ENCODE measurements at regions not wholly inside any gene's neighbourhood (a gene's known extent, or its start where the extent isn't known, plus 50 kb on each side); places are given as distances from the start of the nearest gene placed in this dataset.
"Not testable (repeated sequence)": the region's sequence is repeated elsewhere in the genome, so short reads cannot be mapped to it uniquely, and the experiment has no call there.

DNA sequence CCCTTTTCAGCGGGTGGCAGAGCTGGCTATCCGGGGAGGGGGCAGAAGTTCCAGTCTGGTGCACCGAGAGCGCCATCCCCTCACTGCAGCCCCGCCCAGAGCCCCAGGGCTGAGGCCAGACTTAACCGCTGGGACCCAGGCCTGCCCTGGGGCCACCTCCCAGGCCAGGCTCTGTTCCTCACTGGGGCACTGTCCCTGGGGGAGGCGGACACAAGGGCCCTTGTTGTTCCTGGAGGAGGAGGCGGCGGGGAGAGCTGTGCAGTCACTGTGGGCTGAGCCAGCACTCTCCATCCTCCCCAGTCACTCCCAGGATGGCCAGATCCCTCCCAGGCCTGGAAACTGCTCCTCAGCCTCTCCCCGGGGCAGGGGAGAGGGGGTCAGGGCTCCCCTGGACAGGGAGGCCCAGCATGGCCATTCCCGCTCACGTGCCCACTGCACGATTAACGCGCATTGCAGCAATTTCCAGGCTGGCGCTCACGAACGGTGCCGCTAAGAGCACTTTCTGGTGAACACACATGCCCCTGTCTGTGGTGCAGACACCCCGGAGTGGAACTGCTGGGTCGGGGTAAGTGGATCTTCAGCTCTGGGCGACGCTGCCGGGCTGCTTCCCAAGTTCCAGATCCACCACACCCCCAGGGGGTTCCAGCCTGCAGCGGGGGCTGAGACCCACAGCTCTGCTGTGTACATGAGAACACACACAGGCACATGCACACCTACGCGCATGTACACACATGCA is 89.8 kb upstream of the SFSWAP start:
- no peak for DNase-seq (ENCODE audit: low read depth in 2 of 3, low spot score in 2 of 3)

DNA sequence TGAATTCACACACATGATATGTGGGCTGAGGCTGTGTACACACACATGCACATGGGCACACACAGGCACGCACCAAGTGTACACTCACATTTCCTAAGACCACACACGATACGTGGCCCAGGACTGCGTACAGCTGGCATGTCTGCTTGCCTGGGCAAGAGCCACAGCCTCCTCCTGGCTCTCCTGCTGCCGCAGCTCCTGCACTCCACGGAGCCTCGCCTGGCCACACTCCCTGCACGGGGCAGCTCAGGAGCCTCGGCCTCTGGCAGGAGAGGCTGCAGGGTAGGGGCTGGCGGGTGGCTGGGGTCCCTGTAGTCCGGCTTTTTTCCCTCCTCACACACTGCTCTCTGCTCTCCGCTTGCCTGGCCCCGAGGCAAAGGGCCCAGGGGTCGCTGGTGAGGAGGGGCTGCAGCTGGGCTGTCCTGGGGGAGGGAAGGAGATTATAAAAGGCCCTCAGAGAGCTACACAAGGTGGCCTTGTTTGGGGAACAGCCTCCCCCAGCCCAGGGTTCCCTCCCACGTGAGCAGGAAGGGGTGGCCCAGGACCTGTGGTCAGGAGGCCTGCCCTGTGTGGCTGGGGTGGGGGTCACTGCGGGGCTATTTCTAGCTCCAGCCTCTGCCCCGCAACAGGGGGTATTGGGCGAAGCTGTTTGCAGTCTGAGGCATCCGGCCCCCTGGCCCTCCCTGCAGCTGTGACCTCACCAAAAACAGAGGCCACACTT is 89.0 kb upstream of the SFSWAP start:
- DNase-seq (ENCODE audit: low read depth in 2 of 3, low spot score in 2 of 3): no peak

DNA sequence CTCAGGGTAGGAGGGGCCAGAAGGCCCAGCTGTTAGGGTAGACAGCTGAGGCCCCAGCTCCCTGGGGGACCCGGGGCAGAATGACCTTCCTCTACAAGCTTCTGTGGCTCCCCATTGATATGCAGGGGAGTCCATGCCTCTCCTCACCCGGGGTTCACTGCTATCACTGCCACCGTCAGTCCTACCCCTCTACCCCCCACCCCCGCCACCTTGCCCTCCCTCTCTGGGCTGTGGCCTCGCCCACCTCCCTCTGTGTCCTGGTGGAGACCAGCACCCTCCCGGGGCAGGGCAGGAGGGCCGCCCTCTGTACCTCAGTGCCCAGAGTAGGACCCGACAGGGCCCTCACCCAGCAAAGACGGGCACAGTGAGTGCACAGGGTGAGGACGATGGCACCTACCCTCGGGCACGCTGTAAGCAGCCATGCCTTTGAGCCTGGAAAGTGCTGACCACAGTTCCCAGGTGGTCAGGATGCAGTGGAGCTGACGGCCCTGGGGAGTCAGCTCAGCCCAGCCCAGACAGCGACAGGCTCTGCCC is 88.4 kb upstream of the SFSWAP start:
- DNase-seq (ENCODE audit: low read depth in 2 of 3, low spot score in 2 of 3): no peak

DNA sequence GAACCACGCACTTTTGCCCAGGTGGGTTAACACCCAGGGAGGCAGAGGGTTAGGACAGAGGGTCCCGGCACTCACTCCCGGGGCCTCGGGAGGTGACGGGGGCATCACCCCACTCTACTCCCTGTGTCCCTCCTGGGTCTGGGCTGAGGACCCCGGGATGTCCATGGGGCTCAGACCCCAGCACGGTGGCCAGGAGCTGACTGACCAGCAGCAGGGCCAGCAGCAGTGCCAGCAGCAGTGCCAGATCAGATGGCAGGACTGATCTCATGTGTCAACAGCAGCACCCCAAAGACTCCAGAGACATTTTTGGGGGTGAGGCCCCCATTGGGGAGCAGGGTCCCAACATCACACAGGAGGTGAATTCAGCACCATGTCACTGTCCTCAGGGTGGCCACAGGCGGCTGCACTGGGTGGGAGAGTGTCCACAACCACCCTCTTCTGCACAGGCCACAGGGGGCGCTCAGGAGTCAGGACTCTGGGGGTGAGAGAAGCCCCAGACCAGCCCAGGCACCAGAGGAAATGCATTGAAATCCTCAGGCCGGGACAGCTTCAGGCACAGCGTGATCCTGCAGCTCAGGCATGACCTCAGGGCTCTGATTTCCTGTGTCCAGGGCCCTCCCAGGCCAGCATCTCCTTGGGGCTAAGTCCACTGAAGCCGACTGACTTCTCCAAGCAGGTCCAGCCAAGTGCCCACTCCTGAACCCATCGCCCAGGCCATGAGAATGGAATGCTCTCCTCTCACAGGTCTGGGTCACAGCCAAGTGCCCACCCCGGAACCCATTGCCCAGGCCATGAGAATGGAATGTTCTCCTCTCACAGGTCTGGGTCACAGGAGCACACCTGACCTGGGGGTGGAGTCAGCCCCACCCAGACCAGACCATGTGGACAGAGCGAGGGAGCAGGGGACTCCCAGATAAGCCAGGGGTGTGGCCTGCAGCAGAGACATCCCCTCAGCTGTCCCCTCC is 87.2 kb upstream of the SFSWAP start:
- DNase-seq (ENCODE audit: low read depth in 2 of 3, low spot score in 2 of 3): not testable (repeated sequence)

DNA sequence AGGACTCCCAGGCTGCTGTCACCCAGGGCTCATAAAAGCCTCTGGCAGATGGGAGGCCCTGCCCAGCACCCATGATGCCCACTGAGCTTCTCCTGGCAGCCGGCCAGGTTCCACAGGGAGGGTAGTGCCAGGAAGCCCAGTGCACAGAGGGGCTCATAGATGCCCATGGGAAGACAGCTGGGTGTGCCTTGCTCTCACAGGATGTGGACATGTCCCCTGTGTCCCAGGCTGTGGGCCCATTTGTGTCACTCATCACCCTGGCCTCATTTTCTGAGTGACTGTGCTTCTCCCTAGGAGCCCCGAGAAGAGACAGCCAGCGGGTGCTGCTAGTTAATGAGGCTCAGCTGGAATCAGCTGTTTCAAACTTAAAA is 86.5 kb upstream of the SFSWAP start:
- DNase-seq (ENCODE audit: low read depth in 2 of 3, low spot score in 2 of 3): not testable (repeated sequence)

DNA sequence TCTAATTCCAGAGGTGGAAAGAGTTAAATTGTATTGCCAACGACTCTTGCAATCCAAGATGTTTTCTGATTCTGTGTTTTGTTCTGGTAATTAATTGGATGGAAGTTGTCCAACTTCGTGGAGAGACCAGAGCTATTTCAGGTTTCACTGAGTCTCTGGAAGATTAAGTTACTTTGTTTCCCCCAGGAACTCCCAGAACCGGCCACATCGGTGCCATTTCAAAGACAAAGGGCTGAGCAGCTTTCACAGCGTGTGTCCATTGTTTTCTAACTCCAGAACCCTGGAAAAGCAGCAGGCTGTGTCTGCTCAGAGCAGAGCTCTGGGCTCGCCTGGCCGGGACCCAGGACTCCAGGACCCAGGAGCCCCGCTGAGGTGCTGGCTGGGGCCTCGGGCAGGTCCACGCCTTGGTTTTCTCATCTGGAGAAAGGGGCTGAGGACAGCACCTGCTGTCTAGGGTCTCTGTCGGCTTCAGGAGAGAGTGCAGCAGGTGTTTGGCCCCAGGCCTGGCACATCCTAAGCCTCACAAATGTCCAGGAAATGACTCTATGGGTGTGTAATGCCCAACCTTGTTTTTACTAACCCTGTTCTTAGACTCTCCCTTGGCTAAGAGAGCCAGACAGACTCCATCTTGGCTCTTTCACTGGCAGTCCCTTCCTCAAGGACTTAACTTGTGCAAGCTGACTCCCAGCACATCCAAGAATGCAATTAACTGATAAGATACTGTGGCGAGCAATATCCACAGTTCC is 86.0 kb upstream of the SFSWAP start:
- not testable (repeated sequence) for DNase-seq (ENCODE audit: low read depth in 2 of 3, low spot score in 2 of 3)

DNA sequence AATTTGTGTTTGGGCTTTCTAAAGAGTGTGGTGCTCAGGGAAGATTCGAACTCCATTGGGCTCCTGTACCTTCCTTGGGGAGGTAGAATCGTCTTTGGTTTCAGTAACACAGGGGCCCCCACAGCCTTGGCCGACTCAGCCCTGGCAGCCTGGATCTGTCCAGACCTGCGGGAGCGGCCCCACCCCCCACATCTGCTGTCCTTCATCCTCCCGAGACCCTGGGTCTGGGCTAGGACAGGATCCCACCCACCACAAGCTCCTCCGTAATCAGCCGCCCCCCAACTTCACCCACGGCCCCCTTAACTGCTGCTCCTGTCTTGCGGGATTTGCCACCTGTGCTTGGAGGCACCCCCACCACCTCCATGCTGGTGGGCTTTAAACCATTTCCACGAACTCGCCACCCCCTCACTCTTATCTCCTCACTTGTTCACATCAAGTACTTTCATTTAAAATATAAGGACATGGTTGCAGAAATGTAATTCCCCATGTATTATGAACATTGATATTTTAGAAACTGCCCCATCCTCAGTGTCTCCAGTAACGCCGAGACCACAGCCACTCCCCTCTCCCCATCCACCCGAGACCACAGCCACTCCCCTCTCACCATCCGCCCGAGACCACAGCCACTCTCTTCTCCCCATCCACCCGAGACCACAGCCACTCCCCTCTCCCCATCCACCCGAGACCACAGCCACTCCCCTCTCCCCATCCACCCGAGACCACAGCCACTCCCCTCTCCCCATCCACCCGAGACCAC is 84.7 kb upstream of the SFSWAP start:
- not testable (repeated sequence) for DNase-seq (ENCODE audit: low read depth in 2 of 3, low spot score in 2 of 3)

DNA sequence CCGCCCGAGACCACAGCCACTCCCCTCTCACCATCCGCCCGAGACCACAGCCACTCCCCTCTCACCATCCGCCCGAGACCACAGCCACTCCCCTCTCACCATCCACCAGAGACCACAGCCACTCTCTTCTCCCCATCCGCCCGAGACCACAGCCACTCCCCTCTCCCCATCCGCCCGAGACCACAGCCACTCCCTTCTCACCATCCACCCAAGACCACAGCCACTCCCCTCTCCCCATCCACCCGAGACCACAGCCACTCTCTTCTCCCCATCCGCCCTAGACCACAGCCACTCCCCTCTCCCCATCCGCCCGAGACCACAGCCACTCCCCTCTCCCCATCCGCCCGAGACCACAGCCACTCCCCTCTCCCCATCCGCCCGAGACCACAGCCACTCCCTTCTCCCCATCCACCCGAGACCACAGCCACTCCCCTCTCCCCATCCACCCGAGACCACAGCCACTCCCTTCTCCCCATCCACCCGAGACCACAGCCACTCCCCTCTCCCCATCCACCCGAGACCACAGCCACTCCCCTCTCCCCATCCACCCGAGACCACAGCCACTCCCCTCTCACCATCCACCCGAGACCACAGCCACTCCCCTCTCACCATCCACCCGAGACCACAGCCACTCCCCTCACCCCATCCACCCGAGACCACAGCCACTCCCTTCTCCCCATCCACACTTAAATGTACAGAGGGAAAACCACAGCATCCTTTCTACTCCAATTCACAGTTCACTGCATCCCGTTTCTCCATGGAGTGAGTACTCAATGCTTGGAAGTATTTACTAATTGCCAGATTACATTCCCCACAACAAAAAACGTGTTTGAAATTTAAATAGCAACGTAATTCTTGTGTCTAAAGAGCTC is 83.5 kb upstream of the SFSWAP start:
- DNase-seq (ENCODE audit: low read depth in 2 of 3, low spot score in 2 of 3): not testable (repeated sequence)

DNA sequence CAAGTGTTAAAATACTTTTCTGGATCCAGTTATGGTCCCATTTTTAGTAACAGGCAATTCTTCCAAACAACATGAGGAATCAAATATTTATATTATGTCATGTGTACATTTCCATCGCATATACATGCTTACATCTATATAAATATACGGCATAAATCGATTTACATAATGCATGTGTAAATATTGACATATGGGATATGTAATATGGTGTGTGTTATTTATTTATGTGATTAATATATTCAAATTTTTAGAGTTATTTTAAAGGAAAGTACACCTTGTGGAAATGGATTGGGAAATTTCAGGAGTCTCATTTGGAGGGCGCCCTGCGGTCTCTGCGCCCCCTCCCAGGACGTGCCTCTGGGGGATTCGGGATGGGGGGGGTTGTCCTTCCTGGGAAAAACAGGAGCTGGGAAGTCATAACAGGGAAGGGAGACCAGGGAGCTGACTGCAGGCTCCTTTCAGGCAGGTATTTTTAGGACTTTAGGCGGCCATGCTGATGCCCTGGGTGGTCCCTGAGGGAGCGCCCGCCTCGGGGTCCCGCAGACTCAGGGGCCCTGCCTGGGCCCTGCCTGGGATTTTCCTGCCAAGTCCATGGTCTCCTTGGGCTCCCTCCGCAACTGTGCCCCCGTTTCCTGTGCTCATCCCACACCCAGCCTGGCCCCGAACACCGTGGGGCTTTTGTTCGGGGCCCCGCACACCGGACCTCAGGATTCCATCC is 82.7 kb upstream of the SFSWAP start:
- no peak for DNase-seq (ENCODE audit: low read depth in 2 of 3, low spot score in 2 of 3)

DNA sequence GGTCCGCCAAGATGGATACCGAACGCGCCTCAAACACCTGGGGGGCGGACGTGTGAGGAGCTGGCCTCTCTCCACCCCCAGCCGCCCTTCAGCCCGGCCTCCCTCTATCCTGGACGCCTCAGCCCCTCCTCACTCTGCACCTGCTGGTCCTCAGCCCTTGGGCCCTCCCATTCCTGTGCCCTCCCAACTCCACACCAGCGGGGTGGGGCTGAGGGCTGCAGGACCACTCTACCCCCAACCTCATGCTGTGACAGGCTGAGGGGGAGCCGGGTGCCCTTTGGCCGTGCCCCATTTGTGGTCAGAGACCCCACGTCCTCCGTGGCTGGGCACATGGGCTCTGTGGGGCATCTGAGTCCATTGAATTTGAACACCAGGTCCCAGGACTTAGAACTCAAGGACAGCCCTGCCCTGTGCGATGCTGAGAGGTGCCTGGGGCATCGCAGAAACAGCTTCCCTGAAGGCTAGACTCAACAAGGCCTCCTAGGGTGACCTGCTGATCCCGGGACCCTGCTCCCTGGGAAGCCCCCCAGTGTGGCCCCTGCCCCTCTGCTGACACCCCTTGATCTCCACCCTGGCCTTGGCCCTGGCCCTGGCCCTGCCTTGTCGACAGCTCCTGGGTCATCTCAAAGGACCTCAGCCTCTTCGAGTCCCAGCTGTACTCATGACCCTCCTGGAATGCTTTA is 82.0 kb upstream of the SFSWAP start:
- DNase-seq (ENCODE audit: low read depth in 2 of 3, low spot score in 2 of 3): no peak

DNA sequence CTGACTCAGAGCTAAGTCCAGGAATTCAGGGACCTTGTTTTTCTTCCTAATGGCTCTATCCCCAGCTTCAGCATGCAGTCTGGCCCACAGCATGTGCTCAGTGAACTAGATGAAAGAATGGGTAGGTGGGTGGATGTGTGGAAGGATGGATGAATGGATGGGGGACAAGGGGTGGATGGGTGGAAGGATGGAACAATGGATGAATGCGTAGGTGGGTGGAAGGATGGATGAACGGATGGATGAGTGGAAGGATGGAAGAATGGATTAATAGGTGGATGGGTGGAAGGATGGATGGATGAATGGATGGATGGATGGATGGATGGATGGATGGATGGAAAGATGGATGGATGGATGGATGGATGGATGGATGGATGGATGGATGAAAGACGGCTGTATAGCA is 79.7 kb upstream of the SFSWAP start:
- no peak for DNase-seq (ENCODE audit: low read depth in 2 of 3, low spot score in 2 of 3)

DNA sequence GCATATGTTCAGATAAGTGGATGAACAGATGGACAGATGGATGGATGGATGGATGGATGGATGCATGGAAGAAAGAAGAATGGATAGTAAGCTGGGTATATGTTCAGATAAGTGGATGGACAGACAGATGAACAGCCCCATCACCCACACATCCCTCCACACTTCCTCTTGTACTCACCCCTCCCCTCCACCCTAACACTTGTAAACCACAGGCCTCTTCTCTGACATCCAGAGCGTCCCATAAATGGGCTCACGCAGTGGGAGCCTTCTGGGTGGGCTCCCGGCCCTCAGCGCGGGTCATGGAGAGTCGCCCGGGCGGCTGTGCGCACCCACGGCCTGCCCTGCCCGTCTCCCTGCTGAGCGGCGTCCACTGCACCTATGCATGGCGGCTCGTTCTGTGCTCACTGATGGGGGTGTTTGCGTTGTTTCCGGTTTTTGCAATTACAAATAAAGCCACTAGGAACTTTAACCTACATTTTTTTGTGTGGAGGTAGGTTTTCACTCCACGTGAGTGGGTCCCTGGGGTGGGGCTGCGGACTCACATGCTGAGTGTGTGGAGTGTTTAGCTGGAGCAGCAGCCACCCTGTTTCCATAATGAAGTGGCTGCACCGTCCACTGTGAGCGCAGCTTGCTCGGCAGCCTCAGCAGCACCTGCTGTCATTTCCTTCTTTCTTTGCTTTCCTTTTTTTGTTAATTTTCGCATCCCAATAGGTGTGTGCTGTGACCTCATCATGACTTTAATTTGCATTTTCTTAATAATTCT is 78.8 kb upstream of the SFSWAP start:
- DNase-seq (ENCODE audit: low read depth in 2 of 3, low spot score in 2 of 3): not testable (repeated sequence)

DNA sequence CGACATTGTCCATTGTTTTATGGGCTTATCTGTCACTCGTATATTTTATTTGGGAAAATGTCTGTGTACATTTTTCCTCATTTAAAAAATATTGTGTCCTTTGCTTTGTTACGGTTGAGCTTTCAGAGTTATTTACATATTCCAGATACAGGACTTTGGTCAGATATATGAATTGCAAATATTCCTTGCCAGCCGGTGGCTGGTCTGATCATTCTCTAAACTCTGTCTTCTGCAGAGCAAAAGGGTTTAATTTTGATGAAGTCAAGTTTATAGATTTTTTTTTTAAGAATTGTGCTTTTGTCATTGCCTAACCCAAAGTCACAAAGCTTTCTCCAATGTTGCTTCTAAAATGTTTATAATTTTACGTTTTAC is 78.3 kb upstream of the SFSWAP start:
- DNase-seq (ENCODE audit: low read depth in 2 of 3, low spot score in 2 of 3): not testable (repeated sequence)

DNA sequence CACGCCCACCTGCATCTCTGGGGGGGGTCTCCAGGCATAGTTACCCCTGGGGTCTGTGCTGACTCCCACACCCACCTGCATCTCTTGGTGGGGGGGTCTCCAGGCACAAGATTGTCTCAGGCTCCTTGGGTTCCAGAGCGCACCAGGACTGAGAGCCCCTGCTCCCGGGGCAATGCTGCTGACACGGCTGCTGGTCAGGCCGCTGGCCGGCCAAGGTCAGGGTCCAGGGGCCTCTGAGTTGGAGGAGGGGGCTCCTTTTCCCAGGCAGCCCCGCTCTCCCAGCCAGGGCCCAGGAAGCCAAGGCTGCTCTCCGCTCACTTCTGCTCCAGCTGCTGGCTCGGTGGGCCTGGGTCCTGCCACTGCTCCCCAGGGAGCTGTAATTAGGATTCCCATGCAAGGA is 77.3 kb upstream of the SFSWAP start:
- DNase-seq (ENCODE audit: low read depth in 2 of 3, low spot score in 2 of 3): not testable (repeated sequence)

DNA sequence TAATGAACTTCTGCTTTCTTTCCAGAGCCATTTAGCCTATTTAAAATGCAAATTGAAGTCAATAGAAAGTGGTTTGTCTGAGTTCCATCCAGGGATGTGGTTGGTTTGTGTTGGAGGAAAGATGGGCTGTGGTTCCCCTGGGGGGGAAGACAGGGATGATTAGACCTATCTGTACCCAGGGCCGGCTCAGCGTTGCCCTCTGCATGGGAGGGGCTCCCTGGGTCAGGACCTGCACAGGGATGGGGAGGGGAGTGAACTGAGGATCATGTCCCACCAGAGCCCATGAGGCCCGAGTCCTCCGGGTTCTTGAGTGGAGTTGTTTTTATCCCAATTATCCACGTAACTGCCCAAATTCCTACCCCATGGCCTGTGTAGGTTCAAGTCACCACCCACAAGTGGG is 76.9 kb upstream of the SFSWAP start:
- DNase-seq (ENCODE audit: low read depth in 2 of 3, low spot score in 2 of 3): no peak

DNA sequence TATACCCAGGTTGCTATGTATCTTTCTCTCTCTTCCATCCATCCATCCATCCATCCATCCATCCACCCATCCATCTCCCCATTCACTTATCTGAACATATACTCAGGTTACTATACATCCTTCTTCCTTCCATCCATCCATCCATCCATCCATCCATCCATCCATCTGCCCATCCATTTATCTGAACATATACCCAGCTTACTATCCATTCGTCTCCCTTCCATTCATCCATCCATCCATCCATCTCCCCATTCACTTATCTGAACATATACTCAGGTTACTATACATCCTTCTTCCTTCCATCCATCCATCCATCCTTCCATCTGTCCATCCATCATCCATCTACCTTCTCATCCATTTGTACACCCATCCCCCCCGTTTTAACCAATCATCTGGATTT is 75.9 kb upstream of the SFSWAP start:
- DNase-seq (ENCODE audit: low read depth in 2 of 3, low spot score in 2 of 3): not testable (repeated sequence)

DNA sequence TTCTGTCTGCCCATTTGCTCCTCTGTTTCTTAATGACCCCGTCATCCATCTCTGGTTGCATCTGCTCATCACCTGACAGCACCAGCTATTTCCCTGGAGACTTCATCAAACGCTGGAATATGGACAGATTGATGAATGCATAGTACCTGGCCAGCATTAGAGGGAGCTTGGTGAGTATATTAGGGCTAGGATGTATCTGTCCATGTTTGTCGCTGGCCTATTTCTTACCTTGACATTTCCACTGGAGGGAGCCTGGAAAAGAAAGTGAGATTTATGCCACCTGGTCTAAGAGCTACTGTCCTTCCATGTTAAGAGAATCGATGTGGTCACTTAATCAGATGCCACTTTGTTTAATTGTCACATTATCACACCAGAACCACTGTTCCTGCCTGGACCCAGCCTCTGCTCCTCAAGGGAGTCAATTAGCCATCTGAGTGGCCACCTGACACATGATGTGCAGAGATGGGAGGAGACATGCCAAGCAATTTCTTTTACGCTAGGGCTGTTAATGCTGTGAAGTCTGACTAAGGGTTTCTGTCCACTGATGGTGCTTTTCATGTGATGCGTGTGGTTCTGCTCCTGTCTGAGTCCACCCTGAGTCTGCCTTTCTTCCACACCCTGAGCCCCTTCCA is 75.3 kb upstream of the SFSWAP start:
- no peak for DNase-seq (ENCODE audit: low read depth in 2 of 3, low spot score in 2 of 3)

Data from activated CD8-positive, alpha-beta memory T cell treated with anti-CD3 and anti-CD28 coated beads for 48 hours (primary cell).